DMS153 (cell line): ENCODE measurements at regions not wholly inside any gene's neighbourhood (a gene's known extent, or its start where the extent isn't known, plus 50 kb on each side); places are given as distances from the start of the nearest gene placed in this dataset.

ENCODE experiments used
- DNase-seq: peaks from one replicate; lab custom pipeline; 2025; lab: John Stamatoyannopoulos, UW

GRCh38 chr15:98555173-98555515 is 93.2 kb upstream of the IGF1R start:
- DNase-seq: no peak

- no peak for DNase-seq
Observed at GRCh38 chr15:98556321-98556720, 92.0 kb upstream of the IGF1R start.

GRCh38 chr15:98560338-98560737 is 88.0 kb upstream of the IGF1R start:
- DNase-seq: no peak

DNA sequence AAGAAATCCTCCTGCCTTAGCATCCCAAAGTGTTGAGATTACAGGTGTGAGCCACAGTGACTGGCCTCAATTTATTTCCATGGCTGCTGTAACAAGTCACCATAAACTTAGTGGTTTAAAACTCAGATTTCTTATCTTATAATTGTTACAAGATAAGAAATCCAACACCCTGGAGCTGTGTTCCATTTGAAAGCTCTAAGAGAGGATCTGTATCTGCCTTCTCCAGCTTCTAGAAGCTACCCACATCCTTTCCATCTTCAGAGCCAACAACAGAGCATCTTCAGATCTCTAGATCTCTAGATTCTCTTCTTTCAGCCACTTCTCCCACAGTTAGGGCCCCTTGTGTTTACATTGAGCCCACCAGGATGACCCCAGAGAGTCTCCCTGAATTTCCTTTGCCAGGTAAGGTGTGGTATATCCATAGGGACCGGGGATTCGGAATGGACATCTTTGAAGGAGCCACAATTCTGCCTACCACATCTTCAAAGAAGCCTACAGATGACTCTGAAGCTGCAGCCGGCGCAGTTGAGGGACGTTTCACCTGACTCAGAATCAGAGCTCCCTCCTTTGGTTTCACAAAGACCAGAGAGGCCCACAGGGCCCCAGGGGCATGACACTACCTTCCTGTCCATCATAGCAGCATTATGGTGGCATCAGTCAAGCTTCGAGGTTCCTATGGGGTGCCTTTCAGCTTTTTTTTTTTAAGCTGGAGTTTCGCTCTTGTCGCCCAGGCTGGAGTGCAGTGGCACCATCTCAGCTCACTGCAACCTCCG is 87.0 kb upstream of the IGF1R start:
- DNase-seq: no peak

GRCh38 chr15:98562331-98562937 is 85.9 kb upstream of the IGF1R start:
- DNase-seq: no peak

- DNase-seq: no peak
Observed at GRCh38 chr15:98565566-98565965, 82.8 kb upstream of the IGF1R start.

DNA sequence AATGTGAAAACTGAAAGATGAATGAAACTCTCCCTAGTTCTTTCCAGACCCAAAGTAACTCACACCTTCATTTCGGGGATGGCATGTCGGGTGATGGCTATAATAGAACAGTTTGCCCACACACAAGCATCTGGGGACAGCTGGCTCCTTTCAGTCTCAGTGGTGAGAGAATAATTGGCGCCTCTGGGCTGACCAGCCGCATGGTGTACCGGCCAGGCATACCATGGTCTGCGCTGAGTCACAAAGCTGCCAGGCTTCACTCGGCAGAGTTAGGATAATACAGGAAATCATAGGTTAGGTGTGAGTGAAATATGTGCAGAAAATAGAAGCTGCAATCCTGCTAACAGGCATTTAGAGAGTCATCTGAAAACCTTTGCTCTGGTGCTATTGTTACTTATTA is 80.4 kb upstream of the IGF1R start:
- no peak for DNase-seq

- DNase-seq: no peak
Observed at GRCh38 chr15:98568382-98569017, 79.8 kb upstream of the IGF1R start.

DNA sequence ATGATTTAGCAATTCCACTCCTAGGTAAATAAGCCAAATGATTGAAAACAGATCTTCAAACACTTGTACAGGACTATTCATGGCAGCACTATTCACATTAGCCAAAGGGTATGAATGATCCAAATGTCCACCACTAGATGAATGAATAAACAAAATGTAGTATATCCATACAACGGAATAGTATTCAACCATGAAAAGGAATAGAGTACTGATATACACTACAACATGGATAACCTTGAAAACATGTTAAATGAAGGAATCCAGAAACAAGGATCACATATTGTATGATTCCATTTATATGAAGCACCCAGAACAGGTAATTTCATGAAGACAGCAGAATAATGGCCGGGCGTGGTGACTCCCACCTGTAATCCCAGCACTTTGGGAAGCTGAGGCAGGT is 78.2 kb upstream of the IGF1R start:
- no peak for DNase-seq

DNA sequence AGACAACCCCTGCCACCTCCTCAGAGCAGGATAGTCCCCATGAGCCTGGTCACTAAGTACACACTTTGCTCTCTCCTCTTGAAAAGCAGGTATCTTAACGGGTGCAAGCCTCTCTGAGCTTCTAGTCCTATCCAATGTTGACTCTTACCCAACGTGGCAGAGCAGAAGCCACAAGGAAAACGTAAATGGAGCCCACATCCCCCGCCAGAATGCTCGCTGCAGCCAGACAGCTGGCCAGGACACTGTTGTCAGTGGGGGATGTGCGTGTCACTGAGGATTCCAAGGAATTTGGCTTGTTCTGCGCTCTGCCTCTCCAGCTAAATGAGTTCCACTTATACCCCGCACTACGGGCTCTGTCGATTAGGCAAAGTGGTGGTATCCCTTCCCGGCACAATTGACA is 67.8 kb upstream of the IGF1R start:
- DNase-seq: no peak

GRCh38 chr15:98581715-98582114 is 66.6 kb upstream of the IGF1R start:
- no peak for DNase-seq

- no peak for DNase-seq
Observed at GRCh38 chr15:98582900-98583554, 65.3 kb upstream of the IGF1R start.

GRCh38 chr15:98583771-98584430 is 64.4 kb upstream of the IGF1R start:
- DNase-seq: no peak

GRCh38 chr15:98586066-98586465 is 62.3 kb upstream of the IGF1R start:
- DNase-seq: no peak

DNA sequence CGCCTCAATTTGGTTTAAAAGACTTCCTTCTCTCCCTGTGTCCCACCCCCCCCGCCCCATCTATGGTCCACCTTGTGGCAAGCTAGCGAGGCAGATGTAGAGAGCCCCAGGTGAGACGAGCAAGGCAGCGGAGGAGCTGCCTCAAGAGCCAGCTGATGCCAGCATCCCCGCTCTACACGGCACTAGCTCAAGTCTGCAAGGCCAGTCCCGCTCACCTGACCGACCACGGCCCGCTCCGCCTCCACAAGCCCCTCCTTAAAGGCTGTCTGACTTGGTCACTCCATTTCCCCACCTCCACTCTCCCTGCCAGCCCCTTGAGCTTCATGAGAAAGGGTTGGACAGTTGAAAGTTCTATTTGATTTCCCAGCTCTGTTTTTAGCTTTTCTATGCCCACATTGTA is 56.2 kb upstream of the IGF1R start:
- DNase-seq: no peak

DNA sequence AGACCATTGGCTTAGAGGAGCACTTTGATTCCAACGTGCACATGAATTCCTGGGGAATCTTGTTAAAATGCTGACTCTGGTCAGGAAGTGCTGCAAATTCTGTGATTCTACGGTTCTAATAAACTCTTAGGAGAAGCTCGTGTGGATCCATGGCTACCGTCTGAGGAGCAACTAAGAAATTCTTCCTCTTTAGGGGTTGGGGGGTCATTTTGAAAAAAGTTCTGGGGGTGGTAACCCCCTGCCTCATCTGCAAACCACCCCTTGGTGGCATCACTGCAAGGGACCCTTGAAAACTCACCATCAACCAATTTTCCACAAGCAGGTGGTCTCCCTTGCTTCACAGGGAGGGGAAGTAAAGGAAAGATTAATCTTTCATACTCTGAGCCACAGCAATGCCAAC is 52.2 kb upstream of the IGF1R start:
- DNase-seq: no peak

DNA sequence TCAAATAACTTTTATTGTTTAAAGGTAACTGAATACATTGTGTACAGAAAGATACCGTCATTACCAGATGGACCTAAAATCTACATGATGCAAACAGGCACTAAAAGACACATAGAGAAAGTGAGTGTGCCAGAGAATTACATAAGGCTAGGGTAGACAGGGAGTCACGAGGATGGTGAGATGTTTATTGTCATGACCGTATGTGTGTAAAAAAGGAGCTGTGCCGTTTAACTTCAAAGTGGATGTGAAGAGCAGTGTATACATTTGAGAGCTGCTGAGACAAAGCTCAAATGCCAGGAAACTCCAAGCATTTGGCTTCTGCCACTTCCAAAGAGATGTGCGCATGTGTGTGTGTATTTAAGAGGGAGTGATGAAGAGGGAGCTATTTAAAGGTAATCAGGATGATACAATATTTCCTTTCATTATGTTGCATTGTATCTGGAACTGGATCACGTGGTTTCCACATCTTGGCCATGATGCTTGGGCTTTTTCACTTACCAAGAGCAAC is 51.4 kb upstream of the IGF1R start:
- peak; percentile 40 for DNase-seq

- no peak for DNase-seq
Observed at GRCh38 chr15:98597666-98598065, 50.7 kb upstream of the IGF1R start.
